ENCODE measurements at regions not wholly inside any gene's neighbourhood (a gene's known extent, or its start where the extent isn't known, plus 50 kb on each side); places are given as distances from the start of the nearest gene placed in this dataset.
A peak's percentile ranks its signal among the peaks of the same experiment; 100 is the strongest.
"Not testable (repeated sequence)": the region's sequence is repeated elsewhere in the genome, so short reads cannot be mapped to it uniquely, and the experiment has no call there.

DNA sequence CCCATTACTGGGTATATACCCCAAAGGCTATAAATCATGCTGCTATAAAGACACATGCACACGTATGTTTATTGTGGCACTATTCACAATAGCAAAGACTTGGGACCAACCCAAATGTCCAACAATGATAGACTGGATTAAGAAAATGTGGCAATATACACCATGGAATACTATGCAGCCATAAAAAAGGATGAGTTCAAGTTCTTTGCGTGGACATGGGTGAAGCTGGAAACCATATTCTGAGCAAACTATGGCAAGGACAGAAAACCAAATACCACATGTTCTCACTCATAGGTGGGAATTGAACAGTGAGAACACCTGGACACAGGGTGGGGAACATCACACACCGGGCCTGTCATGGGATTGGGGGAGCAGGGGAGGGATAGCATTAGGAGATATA lies 54.4 kb upstream of the MUCL1 start:
- not testable (repeated sequence) for DNase-seq

DNA sequence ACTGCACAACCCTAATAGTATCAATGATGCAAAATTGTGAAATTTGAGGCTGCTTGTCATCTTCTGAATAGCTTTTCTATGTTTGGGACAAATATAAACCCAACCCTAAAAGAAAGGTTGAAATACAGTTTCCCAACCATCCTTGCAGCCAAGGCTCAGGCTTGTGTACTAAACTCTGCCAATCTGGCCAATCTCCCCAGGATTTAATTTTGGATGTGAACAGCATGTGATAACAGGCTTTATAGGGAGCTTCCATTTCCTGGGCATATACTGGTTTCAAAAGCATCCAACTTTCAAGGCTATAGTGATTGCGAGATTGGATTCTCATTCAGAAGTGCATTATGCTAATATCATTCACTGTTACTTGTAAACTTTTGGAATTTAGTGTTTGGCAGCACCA lies 55.7 kb upstream of the MUCL1 start:
- no peak for DNase-seq

DNA sequence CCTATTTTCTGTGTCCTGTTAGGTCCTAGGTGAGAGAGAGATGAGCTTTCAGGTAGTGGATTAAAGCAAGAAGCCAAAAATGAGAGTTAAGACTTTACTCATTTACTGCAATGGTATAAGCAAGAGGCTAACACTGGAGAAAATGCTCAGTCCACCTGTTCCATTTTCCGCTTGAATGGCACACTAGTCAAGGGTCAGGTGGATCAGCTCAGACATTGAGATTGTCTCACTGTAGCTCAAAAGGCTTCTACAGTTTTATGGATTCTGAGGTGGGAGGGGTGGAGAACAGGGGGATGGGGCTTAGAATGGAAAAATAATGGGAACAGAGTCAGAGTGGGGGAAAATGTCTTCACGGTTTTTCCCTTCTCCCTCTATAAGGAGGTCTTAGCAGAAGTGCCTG lies 57.3 kb upstream of the MUCL1 start:
- DNase-seq: no peak

GRCh38 chr12:54795644-54796043 lies 58.7 kb upstream of the MUCL1 start:
- DNase-seq: no peak

GRCh38 chr12:54786081-54786480 lies 68.2 kb upstream of the MUCL1 start:
- DNase-seq: no peak

- DNase-seq: no peak
Measured at GRCh38 chr12:54784115-54784514, 70.2 kb upstream of the MUCL1 start.

DNA sequence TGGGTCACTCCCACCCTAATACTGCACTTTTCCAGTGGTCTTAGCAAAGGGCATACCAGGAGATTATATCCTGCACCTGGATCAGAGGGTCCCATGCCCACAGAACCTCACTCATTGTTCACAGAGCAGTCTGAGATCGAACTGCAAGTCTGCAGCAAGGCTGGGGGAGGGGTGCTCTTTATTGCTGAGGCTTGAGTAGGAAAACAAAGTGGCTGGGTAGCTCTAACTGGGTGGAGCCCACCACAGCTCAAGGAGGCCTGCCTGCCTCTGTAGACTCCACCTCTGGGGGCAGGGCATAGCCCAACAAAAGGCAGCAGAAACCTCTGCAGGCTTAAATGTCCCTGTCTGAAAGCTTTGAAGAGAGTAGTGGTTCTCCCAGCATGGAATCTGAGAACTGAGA lies 77.3 kb upstream of the MUCL1 start:
- not testable (repeated sequence) for DNase-seq

GRCh38 chr12:54773593-54773992 lies 80.7 kb upstream of the MUCL1 start:
- DNase-seq: no peak

GRCh38 chr12:54765652-54766051 lies 88.7 kb upstream of the MUCL1 start:
- no peak for DNase-seq

GRCh38 chr12:54762390-54762789 lies 91.9 kb upstream of the MUCL1 start:
- no peak for DNase-seq

DNA sequence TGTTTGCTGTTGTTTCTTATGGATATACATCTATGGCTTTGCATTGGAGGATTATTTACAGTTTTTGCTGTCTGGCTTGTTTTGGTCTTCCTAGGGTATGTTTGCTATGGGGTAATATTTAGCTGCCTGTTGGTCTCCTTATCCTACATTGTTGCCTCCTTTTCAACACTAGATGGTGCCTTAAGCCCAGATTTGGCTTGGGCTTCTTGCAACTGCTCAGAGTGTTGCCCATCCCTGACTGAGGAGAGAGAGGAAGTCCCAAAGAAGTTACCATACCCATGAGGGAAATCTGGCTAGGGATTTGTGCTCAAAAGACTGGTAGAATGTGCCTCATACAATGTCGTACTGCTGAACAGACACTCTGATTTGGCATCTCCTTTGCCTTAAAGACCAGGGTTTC lies 94.6 kb upstream of the MUCL1 start:
- no peak for DNase-seq

GRCh38 chr12:54751493-54751892 lies 102.8 kb upstream of the MUCL1 start:
- no peak for DNase-seq

DNA sequence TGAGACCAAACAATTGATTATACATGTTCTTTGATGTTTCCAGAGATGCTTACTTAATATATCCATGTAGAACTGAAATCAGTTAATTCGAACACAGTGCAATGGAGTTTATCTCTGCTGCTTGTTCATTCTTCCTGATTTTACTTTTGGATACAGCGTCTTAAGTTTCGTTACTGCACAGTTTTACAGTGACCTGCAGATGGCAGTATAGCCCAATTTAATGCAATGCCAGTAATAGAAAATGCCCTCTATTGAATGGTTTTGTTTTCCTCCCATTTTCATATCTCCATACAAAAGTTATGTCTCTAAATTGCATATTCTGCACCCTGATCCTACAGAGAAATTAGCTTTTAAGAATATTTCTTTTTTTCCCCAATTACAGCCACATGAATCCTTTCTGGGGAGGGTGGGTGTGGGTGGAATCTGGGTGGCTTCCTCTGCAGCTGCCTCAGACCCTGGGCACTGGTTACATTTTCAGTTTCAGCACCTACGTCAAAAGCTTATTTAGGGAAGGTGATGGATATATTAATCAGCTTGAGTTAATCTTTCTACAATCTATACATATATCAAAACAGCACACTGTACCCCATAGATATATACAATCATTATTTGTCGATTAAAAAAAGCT lies 101.1 kb upstream of the DCD start:
- no peak for DNase-seq

DNA sequence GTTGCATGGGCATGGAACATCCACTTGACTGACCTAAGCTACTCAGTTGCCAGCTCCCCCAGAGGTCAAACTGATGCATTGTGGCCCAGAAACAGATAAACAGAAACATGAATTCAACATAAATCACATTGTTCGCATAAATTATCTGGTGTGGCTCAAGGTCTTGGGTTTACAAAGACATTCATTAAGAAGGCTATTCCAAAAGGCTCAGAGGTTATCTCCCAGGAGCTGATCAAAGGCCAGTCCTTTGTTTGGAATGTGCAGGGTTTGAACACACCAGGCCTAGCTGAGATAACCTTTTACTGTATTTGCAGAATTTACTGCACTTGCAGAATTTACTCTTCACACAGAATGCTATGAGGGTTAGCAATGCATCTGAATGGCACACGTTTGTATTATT lies 96.4 kb upstream of the DCD start:
- DNase-seq: no peak

- no peak for DNase-seq
Measured at GRCh38 chr12:54740882-54741281, 92.7 kb upstream of the DCD start.

DNA sequence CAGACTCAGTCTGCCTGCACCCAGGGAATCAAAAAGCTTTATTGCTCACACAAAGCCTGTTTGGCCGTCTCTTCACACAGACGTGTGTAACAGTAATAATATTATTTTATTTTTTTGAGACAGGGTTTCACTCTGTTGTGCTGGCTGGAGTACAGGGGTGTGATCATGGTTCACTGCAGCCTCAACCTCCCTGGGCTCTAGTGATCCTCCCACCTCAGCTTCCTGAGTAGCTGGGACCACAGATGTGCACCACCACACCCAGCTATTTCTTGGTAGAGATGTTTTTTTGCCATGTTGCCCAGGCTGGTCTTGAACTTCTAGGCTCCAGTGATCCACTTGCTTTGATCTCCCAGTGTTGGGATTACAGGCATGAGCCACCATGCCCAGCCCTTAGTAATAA lies 88.4 kb upstream of the DCD start:
- DNase-seq: no peak

- no peak for DNase-seq
Measured at GRCh38 chr12:54734196-54734950, 86.2 kb upstream of the DCD start.

DNA sequence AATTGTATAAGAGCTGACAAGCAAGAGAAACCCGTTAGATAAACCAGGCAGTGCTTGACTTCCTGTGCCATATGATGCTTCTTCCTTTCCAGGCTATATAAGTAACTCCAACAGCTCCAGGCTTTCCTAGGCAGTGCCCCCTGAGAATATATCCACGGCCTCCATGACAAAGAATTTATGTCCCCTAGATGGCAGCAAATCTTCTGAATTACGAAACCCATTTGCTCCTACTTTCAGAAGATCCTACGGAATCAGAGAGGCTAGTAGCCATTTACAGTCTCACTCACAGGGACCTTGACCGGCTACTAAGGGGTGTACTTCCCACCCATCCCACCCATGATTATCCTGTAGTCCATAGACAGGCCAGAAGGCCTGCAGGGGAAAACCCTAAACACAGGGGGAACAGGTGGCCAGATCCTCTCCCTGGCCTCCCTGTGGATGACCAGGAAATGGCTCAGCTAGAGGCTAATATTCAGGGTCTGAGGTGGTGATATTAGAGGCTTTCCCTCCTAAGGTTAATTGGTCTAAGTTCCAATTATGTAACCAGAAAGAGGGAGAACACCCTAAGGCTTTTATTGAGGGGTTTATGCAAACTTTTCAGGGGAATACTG lies 77.2 kb upstream of the DCD start:
- no peak for DNase-seq

GRCh38 chr12:54723379-54724256 lies 75.5 kb upstream of the DCD start:
- DNase-seq: peak; percentile 19

DNA sequence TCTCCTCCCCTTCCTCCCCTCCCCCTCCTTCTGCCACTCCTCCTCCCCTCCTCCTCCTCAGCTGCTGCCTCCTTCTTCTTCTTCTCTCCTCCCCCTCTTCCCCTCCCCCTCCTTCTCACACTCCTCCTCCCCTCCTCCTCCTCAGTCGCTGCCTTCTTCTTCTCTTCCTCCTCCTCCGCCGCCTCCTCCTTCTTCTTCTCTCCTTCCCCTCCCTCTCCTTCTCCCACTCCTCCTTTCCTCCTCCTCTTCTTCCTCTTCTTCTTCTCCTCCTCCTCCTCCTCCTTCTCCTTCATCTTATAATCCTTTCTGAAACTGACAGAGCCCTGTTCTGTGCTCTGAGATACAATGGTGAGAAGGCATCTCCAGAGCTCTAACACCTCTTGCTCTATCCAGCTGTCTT lies 73.1 kb upstream of the DCD start:
- DNase-seq: no peak

GRCh38 chr12:54719691-54720090 lies 71.5 kb upstream of the DCD start:
- DNase-seq: no peak

DNA sequence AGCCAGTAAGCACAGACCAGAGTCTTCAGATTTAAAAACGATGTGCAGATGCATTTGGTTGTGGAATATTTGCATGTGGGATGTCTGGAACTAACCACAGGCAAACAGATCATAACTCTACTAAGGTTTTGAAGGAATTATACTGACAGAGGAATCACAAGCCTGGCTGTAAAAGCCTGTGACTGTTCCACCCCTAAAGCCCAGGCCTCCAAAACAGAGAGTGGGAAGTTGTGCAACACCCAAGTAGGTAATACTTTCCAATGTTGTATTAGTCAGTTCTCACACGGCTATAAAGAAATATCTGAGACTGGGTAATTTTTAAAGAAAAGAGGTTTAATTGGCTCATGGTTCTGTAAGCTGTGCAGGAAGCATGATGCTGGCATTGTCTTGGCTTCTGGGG lies 68.1 kb upstream of the DCD start:
- no peak for DNase-seq

GRCh38 chr12:54713876-54714275 lies 65.7 kb upstream of the DCD start:
- not testable (repeated sequence) for DNase-seq

Data from stimulated activated CD4-positive, alpha-beta T cell treated with anti-CD3 and anti-CD28 coated beads, Interleukin-1b, Interleukin-23, amount 100 ng/mL, for 48 hours (primary cell).